ENCODE measurements at regions not wholly inside any gene's neighbourhood (a gene's known extent, or its start where the extent isn't known, plus 50 kb on each side); places are given as distances from the start of the nearest gene placed in this dataset.
"Not testable (repeated sequence)": the region's sequence is repeated elsewhere in the genome, so short reads cannot be mapped to it uniquely, and the experiment has no call there.

DNA sequence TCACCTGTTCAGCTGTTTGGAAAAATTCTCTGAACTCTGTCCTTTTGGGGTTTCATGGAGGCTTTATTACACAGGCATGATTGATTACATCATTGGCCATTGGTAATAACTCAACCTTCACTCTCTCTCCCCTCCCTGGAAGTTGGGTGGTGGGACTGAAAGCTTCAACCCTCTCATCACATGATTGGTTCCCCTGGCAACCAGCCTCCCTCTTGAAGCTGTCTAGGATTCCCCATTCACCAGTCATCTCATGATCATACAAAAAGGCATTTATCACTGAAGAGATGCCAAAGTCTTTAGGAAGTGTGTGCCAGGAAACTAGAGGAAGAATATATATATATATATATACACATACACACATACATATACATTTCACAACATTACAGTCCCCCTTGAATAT lies 228.5 kb downstream of the ZNF326 start:
- TF ChIP-seq, protein P1, sequence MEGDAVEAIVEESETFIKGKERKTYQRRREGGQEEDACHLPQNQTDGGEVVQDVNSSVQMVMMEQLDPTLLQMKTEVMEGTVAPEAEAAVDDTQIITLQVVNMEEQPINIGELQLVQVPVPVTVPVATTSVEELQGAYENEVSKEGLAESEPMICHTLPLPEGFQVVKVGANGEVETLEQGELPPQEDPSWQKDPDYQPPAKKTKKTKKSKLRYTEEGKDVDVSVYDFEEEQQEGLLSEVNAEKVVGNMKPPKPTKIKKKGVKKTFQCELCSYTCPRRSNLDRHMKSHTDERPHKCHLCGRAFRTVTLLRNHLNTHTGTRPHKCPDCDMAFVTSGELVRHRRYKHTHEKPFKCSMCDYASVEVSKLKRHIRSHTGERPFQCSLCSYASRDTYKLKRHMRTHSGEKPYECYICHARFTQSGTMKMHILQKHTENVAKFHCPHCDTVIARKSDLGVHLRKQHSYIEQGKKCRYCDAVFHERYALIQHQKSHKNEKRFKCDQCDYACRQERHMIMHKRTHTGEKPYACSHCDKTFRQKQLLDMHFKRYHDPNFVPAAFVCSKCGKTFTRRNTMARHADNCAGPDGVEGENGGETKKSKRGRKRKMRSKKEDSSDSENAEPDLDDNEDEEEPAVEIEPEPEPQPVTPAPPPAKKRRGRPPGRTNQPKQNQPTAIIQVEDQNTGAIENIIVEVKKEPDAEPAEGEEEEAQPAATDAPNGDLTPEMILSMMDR (IDR thresholded peaks at IDR 0.05; ENCODE audit: borderline replicate concordance, insufficient read depth, low read depth, low read length): no peak
- H3K4me3 ChIP-seq (ENCODE audit: low read depth, low read length): no peak overlapping the region

DNA sequence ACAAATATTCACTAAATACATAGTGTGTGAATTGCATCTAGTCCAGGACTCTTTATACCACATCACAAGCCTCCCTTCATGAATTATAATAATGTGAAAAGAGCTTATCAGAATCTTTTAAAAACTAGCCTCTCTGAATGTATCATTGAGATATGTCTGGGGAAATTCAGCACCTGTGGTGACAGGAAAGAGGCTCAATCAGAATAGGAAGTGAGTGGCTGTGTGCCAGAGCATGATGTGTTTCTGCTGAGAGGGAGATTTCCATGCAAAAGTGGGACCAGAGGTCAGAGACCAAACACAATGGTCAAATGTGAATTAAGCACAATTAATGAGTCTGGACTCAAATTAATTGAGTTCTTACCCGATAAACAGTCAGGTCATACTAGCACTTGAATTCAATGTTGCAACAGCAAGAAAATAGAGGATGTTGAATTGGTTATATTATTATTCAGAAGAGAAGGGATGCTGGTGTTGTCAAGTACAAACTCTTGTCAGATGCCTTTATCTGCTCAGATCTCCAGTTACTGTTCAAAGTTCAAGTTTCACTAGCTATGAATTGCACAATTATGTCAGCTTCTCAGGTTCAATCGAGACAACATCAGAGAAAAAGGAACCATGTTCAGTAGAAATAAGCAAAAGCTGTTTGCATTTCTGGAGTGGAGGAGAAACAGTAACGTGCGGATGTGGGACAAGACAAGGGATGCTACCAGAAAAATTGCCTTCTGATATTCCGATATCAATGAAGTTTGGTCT lies 226.2 kb downstream of the ZNF326 start:
- TF ChIP-seq, protein P1 (IDR thresholded peaks at IDR 0.05; ENCODE audit: borderline replicate concordance, insufficient read depth, low read depth, low read length): no peak
- no peak overlapping the region for H3K4me3 ChIP-seq (ENCODE audit: low read depth, low read length)

DNA sequence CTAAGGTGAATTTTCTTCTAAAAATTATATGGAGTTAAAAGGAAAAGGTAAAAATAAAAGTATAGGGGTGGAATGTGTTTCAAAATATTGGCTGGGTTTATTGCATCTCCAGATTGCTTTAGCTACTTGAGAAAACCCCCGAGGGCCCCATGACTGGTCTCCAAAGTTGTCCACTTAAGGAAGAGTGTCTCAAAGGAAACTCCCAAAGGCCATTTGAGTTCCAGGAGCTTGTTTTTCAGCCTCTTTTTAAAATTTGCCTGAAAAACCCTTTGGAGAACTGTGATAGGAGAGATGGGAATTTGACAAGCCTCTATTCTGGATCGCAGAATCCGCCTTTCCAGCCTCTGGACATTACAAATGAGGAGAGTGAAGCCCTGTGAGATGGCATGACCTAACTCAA lies 225.6 kb downstream of the ZNF326 start:
- no peak overlapping the region for H3K4me3 ChIP-seq (ENCODE audit: low read depth, low read length)

DNA sequence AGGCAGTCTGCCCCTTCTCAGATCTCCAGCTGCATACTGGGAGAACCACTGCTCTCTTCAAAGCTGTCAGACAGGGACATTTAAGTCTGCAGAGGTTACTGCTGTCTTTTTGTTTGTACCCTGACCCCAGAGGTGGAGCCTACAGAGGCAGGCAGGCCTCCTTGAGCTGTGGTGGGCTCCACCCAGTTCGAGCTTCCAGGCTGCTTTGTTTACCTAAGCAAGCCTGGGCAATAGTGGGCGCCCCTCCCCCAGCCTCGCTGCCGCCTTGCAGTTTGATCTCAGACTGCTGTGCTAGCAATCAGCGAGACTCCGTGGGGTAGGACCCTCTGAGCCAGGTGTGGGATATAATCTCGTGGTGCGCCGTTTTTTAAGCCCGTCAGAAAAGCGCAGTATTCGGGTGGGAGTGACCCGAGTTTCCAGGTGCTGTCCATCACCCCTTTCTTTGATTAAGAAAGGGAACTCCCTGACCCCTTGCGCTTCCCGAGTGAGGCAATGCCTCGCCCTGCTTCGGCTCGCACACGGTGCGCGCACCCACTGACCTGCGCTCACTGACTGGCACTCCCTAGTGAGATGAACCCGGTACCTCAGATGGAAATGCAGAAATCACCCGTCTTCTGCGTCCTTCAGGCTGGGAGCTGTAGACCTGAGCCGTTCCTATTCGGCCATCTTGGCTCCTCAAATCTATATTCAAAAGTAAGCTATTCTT lies 224.4 kb downstream of the ZNF326 start:
- not testable (repeated sequence) for H3K4me3 ChIP-seq (ENCODE audit: low read depth, low read length)

More for the DNA sequence above, 225.6 kb downstream of the ZNF326 start:
- TF ChIP-seq, protein P1 (IDR thresholded peaks at IDR 0.05; ENCODE audit: borderline replicate concordance, insufficient read depth, low read depth, low read length): no peak

DNA sequence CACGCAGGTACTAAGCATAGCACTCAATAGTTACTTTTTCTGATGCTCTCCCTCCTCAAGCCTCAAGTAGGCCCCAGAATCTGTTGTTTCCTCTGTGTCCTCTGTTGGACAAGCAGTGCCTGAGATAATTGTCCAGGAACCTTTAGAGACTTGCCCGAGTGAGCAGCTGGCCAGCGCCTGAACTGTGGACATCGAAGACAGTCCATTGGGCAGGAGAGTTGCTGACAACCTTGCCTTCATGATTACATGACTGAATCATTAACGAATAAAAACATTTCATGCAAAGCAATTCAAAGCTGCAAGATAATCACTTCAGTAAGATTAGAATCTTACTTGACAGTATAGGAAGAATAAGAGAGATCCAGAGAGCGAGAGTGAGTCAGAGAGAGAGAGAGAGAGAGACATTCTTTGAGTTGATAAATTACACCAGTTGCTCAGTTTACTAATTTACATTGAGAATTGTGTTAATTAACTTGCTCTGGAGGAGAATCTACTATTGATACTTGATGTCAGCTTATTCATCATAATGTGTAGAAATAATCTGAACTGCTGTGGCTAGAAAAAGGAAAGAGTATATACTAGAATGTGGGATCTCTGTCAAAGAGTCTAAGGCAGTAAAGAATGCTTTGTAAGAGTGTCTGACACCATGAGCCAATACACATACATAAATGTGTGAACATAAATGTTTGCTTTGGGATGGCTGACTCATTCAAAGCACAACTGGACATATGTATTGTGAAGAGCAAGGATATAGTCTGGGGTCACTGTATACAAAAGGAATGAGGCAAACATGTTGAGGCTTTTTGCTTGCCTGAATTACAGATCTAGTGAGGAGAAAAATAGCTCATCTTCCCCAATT lies 216.0 kb downstream of the ZNF326 start:
- no peak overlapping the region for H3K4me3 ChIP-seq (ENCODE audit: low read depth, low read length)
- TF ChIP-seq, protein P1 (IDR thresholded peaks at IDR 0.05; ENCODE audit: borderline replicate concordance, insufficient read depth, low read depth, low read length): no peak

DNA sequence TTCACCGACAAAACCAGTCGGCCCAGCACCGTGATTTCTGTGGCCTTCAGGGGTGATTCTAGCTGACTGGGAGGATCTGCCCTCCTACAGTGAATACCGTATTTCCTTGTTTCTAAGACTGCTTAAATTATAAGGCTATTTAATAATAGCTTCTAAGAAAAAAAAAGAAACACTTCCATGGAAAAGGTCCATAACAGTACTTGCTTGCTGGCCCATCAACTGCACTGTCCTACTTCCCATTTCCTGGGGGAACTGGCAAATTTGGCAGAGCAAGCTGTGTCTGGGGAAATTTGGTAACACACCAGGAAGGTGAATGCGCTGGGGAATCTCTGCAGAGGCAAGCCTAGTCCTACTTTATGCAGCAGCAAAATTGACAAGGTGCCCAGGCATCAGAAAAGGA lies 214.0 kb downstream of the ZNF326 start:
- no peak overlapping the region for H3K4me3 ChIP-seq (ENCODE audit: low read depth, low read length)
- TF ChIP-seq, protein P1 (IDR thresholded peaks at IDR 0.05; ENCODE audit: borderline replicate concordance, insufficient read depth, low read depth, low read length): no peak

DNA sequence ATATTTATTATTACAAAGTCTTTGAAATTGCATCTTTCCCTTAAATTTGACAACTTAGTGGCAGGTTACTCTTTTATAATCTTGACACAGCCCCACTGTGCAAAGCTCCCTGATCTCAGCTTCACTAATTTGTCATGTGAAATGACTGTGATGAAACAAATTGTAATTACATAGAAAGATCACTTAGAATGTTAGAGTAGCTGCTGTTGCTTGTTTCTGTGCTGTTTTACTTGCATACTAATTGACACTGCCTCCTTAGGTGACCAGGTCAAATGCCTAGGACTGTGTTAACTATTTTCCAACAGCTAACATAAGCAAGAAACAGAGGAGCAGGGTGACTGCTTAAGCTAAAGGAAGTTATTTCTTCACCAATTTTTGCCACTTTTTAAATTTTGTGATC lies 211.3 kb downstream of the ZNF326 start:
- TF ChIP-seq, protein P1 (IDR thresholded peaks at IDR 0.05; ENCODE audit: borderline replicate concordance, insufficient read depth, low read depth, low read length): no peak
- no peak overlapping the region for H3K4me3 ChIP-seq (ENCODE audit: low read depth, low read length)
